ENCODE measurements at regions not wholly inside any gene's neighbourhood (a gene's known extent, or its start where the extent isn't known, plus 50 kb on each side); places are given as distances from the start of the nearest gene placed in this dataset.

DNA sequence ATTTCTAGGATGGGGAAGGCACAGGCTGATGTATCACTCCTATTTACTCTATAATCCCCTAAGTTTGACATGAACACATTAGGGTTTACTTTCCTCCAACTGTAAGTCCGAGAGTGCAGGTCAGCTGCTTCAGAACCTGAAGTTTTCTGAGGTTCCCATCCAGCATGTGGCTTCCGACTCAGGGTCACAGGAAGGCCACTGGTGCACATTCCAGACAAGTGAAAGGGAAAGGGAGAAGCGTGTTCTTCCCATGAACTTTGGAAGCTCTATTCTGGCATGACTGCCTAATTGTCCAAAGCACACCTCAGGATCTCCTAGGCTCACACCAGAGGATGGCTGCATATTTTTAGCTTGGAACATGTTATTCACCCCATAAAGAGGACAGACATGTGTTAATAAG lies 602.6 kb downstream of the SEMA5A start:
- no peak for DNase-seq

- no peak for DNase-seq
Measured at GRCh38 chr5:8944005-8944404, 601.9 kb downstream of the SEMA5A start.

- DNase-seq: no peak
Measured at GRCh38 chr5:8945972-8946371, 599.9 kb downstream of the SEMA5A start.

DNA sequence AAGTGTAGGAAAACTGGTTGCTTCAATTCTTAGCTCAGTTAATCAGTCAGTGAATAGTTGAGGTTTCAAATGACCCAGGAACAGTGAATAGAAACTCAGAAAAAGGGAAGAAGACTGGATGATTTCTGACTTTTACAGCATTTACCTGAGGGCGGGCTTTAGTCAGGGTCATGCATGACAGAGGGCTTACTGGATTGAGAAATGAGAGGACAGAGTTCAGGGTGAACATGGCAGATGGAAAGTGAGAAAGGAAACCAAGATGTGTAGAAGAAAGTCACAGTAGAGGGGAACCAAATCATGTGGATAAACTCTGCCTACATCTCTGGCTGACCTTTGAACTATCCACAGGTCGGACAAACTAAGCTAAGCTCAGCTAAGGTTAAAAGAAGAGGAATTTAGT lies 596.0 kb downstream of the SEMA5A start:
- DNase-seq: no peak

DNA sequence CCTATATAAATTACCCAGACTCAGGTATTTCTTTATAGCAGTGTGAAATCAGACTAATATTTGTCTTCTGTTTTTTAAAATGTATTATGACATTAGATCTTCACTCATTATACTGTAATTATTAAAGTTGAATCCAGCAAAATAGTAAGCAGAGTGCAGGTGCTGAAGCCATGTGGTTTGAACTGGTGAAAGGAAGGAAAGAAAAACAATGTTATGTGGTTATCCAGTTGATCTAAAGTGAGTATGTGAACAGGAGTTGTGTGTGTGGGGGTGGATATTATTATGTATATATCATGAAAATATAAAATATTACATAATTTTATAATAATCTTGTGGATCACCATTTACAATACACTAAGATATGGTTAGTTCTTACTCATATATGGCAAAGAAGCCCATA lies 593.7 kb downstream of the SEMA5A start:
- DNase-seq: no peak

- DNase-seq: no peak
Measured at GRCh38 chr5:8953016-8953415, 592.9 kb downstream of the SEMA5A start.

DNA sequence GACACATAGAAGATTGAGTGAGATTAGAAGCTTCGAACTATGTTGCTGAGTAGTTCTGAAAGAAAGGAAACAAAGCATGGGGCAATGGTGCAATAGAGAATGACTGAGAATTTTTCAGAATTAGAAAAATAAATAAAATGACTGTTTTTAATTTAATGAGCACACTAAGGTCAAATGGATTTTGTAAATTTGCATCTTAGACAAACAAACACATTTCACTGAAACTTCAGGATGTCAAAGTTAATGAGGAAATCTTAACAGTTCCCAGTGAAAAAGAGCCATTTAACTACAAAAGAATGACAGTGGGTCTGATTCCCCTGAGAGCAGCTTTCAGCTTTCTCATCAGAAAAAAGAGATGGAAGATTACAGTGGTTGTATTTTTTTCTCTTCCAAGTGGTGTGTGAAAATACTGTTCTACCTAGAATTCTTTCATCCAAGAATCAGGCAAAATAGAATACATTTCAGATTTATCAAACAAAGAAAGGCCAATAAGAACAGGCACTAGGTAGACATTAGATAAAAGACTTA lies 591.9 kb downstream of the SEMA5A start:
- no peak for DNase-seq

DNA sequence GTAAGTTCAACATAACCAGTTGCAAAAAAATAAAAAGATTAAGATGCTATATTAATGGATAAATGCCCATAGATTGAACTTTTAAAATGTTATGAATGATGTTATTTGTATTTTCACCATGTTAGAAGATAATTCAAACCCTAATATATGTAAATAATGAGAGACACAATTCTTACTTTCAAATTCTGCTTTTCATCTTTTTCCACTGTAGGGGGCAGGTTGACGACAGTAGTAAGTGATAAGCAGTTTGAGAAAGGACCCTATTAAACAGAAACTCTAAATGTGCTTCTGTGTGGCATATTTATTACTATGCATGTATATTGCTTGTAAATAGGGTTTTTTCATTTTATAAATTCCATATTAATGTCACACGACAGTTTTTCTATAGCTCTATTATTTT lies 591.1 kb downstream of the SEMA5A start:
- no peak for DNase-seq

- no peak for DNase-seq
Measured at GRCh38 chr5:8956659-8957058, 589.2 kb downstream of the SEMA5A start.

- no peak for DNase-seq
Measured at GRCh38 chr5:8958602-8959001, 587.3 kb downstream of the SEMA5A start.

DNA sequence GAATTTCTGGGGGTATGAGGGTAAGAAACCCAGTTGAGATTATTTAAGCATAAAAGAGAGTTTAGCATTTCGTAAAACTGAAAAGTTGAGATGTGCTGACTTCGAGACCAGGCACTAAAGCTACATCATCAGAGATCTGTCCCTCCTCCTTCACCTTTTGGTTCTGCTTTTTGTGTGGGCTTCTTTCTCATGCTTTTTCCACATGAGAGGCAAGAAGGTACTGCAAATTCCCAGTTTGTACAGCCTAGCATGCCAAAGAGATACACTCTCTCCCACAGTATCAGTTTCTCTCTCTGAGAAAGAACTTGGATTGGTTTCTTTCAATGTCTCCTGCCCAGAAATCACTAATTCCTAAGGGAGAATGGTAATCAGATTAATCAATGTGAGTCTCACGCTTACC lies 584.7 kb downstream of the SEMA5A start:
- no peak for DNase-seq

GRCh38 chr5:8961956-8962355 lies 583.9 kb downstream of the SEMA5A start:
- no peak for DNase-seq

GRCh38 chr5:8981016-8981415 lies 564.9 kb downstream of the SEMA5A start:
- no peak for DNase-seq

GRCh38 chr5:8981496-8981895 lies 564.4 kb downstream of the SEMA5A start:
- DNase-seq: no peak

GRCh38 chr5:8984386-8984785 lies 561.5 kb downstream of the SEMA5A start:
- DNase-seq: no peak

All from MV-4-11 (cell line).